GM12892 (cell line): ENCODE measurements at regions not wholly inside any gene's neighbourhood (a gene's known extent, or its start where the extent isn't known, plus 50 kb on each side); places are given as distances from the start of the nearest gene placed in this dataset.

Experiments used
- POLR2A ChIP-seq: IDR thresholded peaks from 2 replicates; pipeline ENCODE4 v1.6.1; 2011; ENCODE audit warnings: low read depth, low read length, control low read depth
- POLR2AphosphoS5 ChIP-seq: IDR thresholded peaks from 2 replicates; pipeline ENCODE4 v1.6.1; 2011; ENCODE audit warnings: low read depth, low read length, control low read depth
- TAF1 ChIP-seq: IDR thresholded peaks from 2 replicates; pipeline ENCODE4 v1.6.1; 2011; ENCODE audit warnings: low read depth, mild to moderate bottlenecking, control low read depth, low read length, borderline replicate concordance

- TF ChIP-seq TAF1 (no peak), POLR2A (no peak), POLR2AphosphoS5 (no peak)
Observed at GRCh38 chr2:144796164-144796563, 276.2 kb upstream of the ZEB2 start.
